ENCODE measurements at regions not wholly inside any gene's neighbourhood (a gene's known extent, or its start where the extent isn't known, plus 50 kb on each side); places are given as distances from the start of the nearest gene placed in this dataset.

DNA sequence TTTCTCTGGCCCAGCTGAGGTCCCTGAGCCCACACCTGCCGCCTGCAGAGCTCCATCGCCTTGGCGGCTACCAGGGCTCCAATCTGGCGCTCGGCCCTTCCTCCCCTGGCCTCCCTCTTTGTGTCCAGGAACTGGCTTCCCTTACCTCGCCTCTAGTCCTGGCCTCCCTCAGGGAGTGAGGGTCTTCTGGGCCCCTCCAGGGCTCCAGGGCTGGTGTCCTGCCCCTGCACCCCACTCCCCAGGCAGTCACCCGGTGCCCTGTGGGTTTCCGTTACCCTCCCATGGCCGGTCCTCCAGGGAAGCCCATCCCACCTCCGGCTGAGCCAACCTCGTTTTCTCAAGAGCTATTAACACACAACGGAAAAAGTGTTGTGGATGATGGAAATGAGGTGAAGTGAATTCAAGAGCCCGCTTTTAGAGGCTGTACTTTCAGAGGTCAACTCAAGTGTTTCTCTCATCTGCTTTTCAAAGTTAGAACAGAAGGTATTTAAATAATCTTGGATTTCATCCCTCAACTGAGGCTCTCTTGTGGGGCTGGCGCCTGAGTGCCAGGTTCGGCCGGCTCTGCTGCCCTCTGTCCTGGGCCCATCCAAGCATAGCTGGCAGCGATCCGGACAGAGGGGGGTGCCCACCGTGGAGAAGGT lies 131.9 kb downstream of the ASB1 start:
- H3K9me3 ChIP-seq (ENCODE audit: control insufficient read depth, insufficient read depth, low read depth, low read length) = no peaks in the 10 kb centered on the region
- H3K4me2 ChIP-seq (ENCODE audit: extremely low read depth, insufficient read depth, low read length) = no peak overlapping the region
- no peak overlapping the region for H3K27ac ChIP-seq (ENCODE audit: insufficient read depth, low read length)
- no peaks in the 10 kb centered on the region for H3K36me3 ChIP-seq (ENCODE audit: control insufficient read depth, insufficient read depth, low read length)
- peak overlapping the region; percentile 7 for H3K9ac ChIP-seq (ENCODE audit: insufficient read depth, low read length)
- no peak for DNase-seq (ENCODE audit: low read depth in 2 of 2)
- H4K20me1 ChIP-seq (ENCODE audit: control insufficient read depth, extremely low read depth, insufficient read depth, low read length) = no peaks in the 10 kb centered on the region
- no peak overlapping the region for H3K4me3 ChIP-seq (replicated peaks in 1 of 4; ENCODE audit: control extremely low read depth in 1 of 4, insufficient read depth in 1 of 4, low read depth in 3 of 4, low read length in 4 of 4)
- no peak overlapping the region for H2AFZ ChIP-seq (ENCODE audit: low read length)
- no peaks in the 10 kb centered on the region for H3K79me2 ChIP-seq (ENCODE audit: control insufficient read depth, insufficient read depth, low read length)
- H3K4me1 ChIP-seq (ENCODE audit: control insufficient read depth, extremely low read depth, insufficient read depth, low read length) = no peaks in the 10 kb centered on the region
- no peaks in the 10 kb centered on the region for H3K27me3 ChIP-seq (ENCODE audit: control insufficient read depth, insufficient read depth, low read length)
- no peak for TF ChIP-seq CTCF (conservative IDR thresholded peaks at IDR 0.05 in 1 of 2, IDR thresholded peaks at IDR 0.05 in 1 of 2; ENCODE audit: low read depth in 1 of 2, low read length in 2 of 2)
- TF ChIP-seq EZH2 (IDR thresholded peaks at IDR 0.05; ENCODE audit: low read length, missing control alignments) = no peak

- H3K4me2 ChIP-seq (ENCODE audit: extremely low read depth, insufficient read depth, low read length) = no peak overlapping the region
- no peak overlapping the region for H3K27ac ChIP-seq (ENCODE audit: insufficient read depth, low read length)
- H3K4me3 ChIP-seq (replicated peaks in 1 of 4; ENCODE audit: control extremely low read depth in 1 of 4, insufficient read depth in 1 of 4, low read depth in 3 of 4, low read length in 4 of 4) = no peak overlapping the region
- H3K9ac ChIP-seq (ENCODE audit: insufficient read depth, low read length) = no peak overlapping the region
- H3K4me1 ChIP-seq (ENCODE audit: control insufficient read depth, extremely low read depth, insufficient read depth, low read length) = no peaks in the 10 kb centered on the region
- no peaks in the 10 kb centered on the region for H4K20me1 ChIP-seq (ENCODE audit: control insufficient read depth, extremely low read depth, insufficient read depth, low read length)
- TF ChIP-seq EZH2 (IDR thresholded peaks at IDR 0.05; ENCODE audit: low read length, missing control alignments) (no peak), CTCF (conservative IDR thresholded peaks at IDR 0.05 in 1 of 2, IDR thresholded peaks at IDR 0.05 in 1 of 2; ENCODE audit: low read depth in 1 of 2, low read length in 2 of 2) (no peak)
- H3K27me3 ChIP-seq (ENCODE audit: control insufficient read depth, insufficient read depth, low read length) = peaks cover 4% of the 10 kb centered on the region
- H3K79me2 ChIP-seq (ENCODE audit: control insufficient read depth, insufficient read depth, low read length) = no peaks in the 10 kb centered on the region
- H2AFZ ChIP-seq (ENCODE audit: low read length) = no peak overlapping the region
- no peaks in the 10 kb centered on the region for H3K9me3 ChIP-seq (ENCODE audit: control insufficient read depth, insufficient read depth, low read depth, low read length)
- no peak for DNase-seq (ENCODE audit: low read depth in 2 of 2)
- no peaks in the 10 kb centered on the region for H3K36me3 ChIP-seq (ENCODE audit: control insufficient read depth, insufficient read depth, low read length)
Observed at GRCh38 chr2:238560234-238560633, 133.5 kb downstream of the ASB1 start.

GRCh38 chr2:238561230-238561629 lies 134.5 kb downstream of the ASB1 start:
- H3K27ac ChIP-seq (ENCODE audit: insufficient read depth, low read length) = no peak overlapping the region
- H3K4me1 ChIP-seq (ENCODE audit: control insufficient read depth, extremely low read depth, insufficient read depth, low read length) = no peaks in the 10 kb centered on the region
- H3K9me3 ChIP-seq (ENCODE audit: control insufficient read depth, insufficient read depth, low read depth, low read length) = no peaks in the 10 kb centered on the region
- H3K36me3 ChIP-seq (ENCODE audit: control insufficient read depth, insufficient read depth, low read length) = no peaks in the 10 kb centered on the region
- H3K27me3 ChIP-seq (ENCODE audit: control insufficient read depth, insufficient read depth, low read length) = peaks cover 4% of the 10 kb centered on the region
- H3K4me3 ChIP-seq (replicated peaks in 1 of 4; ENCODE audit: control extremely low read depth in 1 of 4, insufficient read depth in 1 of 4, low read depth in 3 of 4, low read length in 4 of 4) = no peak overlapping the region
- no peak overlapping the region for H2AFZ ChIP-seq (ENCODE audit: low read length)
- TF ChIP-seq CTCF (conservative IDR thresholded peaks at IDR 0.05 in 1 of 2, IDR thresholded peaks at IDR 0.05 in 1 of 2; ENCODE audit: low read depth in 1 of 2, low read length in 2 of 2) = no peak
- no peak for TF ChIP-seq EZH2 (IDR thresholded peaks at IDR 0.05; ENCODE audit: low read length, missing control alignments)
- no peaks in the 10 kb centered on the region for H3K79me2 ChIP-seq (ENCODE audit: control insufficient read depth, insufficient read depth, low read length)
- no peak overlapping the region for H3K9ac ChIP-seq (ENCODE audit: insufficient read depth, low read length)
- no peak overlapping the region for H3K4me2 ChIP-seq (ENCODE audit: extremely low read depth, insufficient read depth, low read length)
- DNase-seq (ENCODE audit: low read depth in 2 of 2) = peak in 1 of 2 donors; percentile 7
- H4K20me1 ChIP-seq (ENCODE audit: control insufficient read depth, extremely low read depth, insufficient read depth, low read length) = no peaks in the 10 kb centered on the region

All from fibroblast of lung (primary cell).